Renal cortical epithelial cell (primary cell): ENCODE measurements at regions not wholly inside any gene's neighbourhood (a gene's known extent, or its start where the extent isn't known, plus 50 kb on each side); places are given as distances from the start of the nearest gene placed in this dataset.
A peak's percentile ranks its signal among the peaks of the same experiment; 100 is the strongest.

ENCODE experiments used
- DNase-seq: peaks from one replicate; pipeline ENCODE4 v3.0.0-alpha.2; 2011; ENCODE audit warnings: low read depth

GRCh38 chr7:97620495-97620894 lies 111.4 kb upstream of the TAC1 start:
- no peak for DNase-seq

GRCh38 chr7:97623333-97623732 lies 108.6 kb upstream of the TAC1 start:
- DNase-seq = no peak

GRCh38 chr7:97630116-97630515 lies 101.8 kb upstream of the TAC1 start:
- no peak for DNase-seq

GRCh38 chr7:97635622-97636021 lies 96.3 kb upstream of the TAC1 start:
- no peak for DNase-seq

GRCh38 chr7:97639036-97639435 lies 92.8 kb upstream of the TAC1 start:
- DNase-seq = peak; percentile 85

GRCh38 chr7:97659363-97660045 lies 72.4 kb upstream of the TAC1 start:
- DNase-seq = no peak

GRCh38 chr7:97667359-97667758 lies 64.5 kb upstream of the TAC1 start:
- no peak for DNase-seq

GRCh38 chr7:97671571-97671970 lies 60.3 kb upstream of the TAC1 start:
- no peak for DNase-seq

- no peak for DNase-seq
Observed at GRCh38 chr7:97680622-97681021, 51.3 kb upstream of the TAC1 start.
